Endothelial cell of umbilical vein (primary cell): ENCODE measurements at regions not wholly inside any gene's neighbourhood (a gene's known extent, or its start where the extent isn't known, plus 50 kb on each side); places are given as distances from the start of the nearest gene placed in this dataset.

ENCODE experiments used
- BruUV-seq: library from RNA; stranded (reverse); fragments of 400-500 nt; replicated peaks from 2 replicates; lab custom pipeline; 2021; lab: Mats Ljungman, UMichigan
- CTCF ChIA-PET: fragments of 300-600, 350-600 bp; sonication (Branson Sonifier 250); formaldehyde crosslinking; loops from one replicate; lab custom pipeline; 2021; ENCODE audit warnings: antibody characterized with exemption, inconsistent platforms; lab: Charles Lee
- POLR2A ChIA-PET: fragments of 300-600, 350-600 bp; sonication (Branson Sonifier 250); formaldehyde crosslinking; loops from one replicate; lab custom pipeline; 2021; ENCODE audit warnings: antibody characterized with exemption, inconsistent platforms; lab: Charles Lee
- DNase-seq: peaks from one replicate; pipeline ENCODE4 v3.0.0-alpha.2; 2011; ENCODE audit warnings: low read depth, low spot score
- FAIRE-seq: peaks from 2 replicates; lab custom pipeline; 2011; peaks lifted over from hg19 to GRCh38; lab: Jason Lieb, UNC
- H2AFZ ChIP-seq: 2 replicates; pipeline ENCODE4 v1.6.0; 2012; ENCODE audit warnings: low read depth, low read length, control low read depth, inconsistent platforms
- H3K27ac ChIP-seq: 2 replicates; pipeline ENCODE4 v1.5.1; 2011; ENCODE audit warnings: low read depth, mild to moderate bottlenecking, control low read depth, low read length, moderate library complexity; ENCODE audit not compliant: insufficient read depth
- H3K27me3 ChIP-seq, 2 experiments: 2 replicates each; pipeline versions ENCODE4 v1.6.0 to v1.6.1; 2011; ENCODE audit warnings: low read length in 2 of 2, mixed read lengths in 1 of 2; ENCODE audit not compliant: control insufficient read depth in 2 of 2, insufficient read depth in 2 of 2
- H3K36me3 ChIP-seq, 2 experiments: 2 replicates in 1 of 2; 3 replicates in 1 of 2; pipeline ENCODE4 v1.5.1; 2011; ENCODE audit warnings: low read length in 2 of 2, mild to moderate bottlenecking in 1 of 2, moderate library complexity in 1 of 2; ENCODE audit not compliant: control insufficient read depth in 2 of 2, insufficient read depth in 2 of 2; ENCODE audit errors: extremely low read depth in 1 of 2
- H3K4me1 ChIP-seq: 3 replicates; pipeline ENCODE4 v1.5.1; 2011; ENCODE audit warnings: mild to moderate bottlenecking, low read length; ENCODE audit not compliant: control insufficient read depth, insufficient read depth; ENCODE audit errors: extremely low read depth
- H3K4me2 ChIP-seq: 2 replicates; pipeline ENCODE4 v1.6.1; 2011; ENCODE audit warnings: low read length, control low read depth, mixed read lengths; ENCODE audit not compliant: insufficient read depth
- H3K4me3 ChIP-seq, 3 experiments: fragments of 200-600 bp in 1 of 3; sonication (generic), shearing (Covaris generic) in 1 of 3; replicated peaks in 1 of 3; 2 replicates each; pipeline ENCODE4 v1.5.1; 2011 to 2016; ENCODE audit warnings: control low read depth in 3 of 3, low read length in 3 of 3, mild to moderate bottlenecking in 2 of 3, inconsistent platforms in 1 of 3, low read depth in 1 of 3, moderate library complexity in 1 of 3; ENCODE audit not compliant: insufficient read depth in 1 of 3
- H3K79me2 ChIP-seq: 2 replicates; pipeline ENCODE4 v1.6.0; 2012; ENCODE audit warnings: low read length, inconsistent platforms; ENCODE audit not compliant: control insufficient read depth, insufficient read depth
- H3K9ac ChIP-seq: replicated peaks from 2 replicates; pipeline ENCODE3; 2011; ENCODE audit warnings: low read length, control low read depth; ENCODE audit not compliant: insufficient read depth; ENCODE audit errors: extremely low read depth
- H3K9me1 ChIP-seq: replicated peaks from 3 replicates; pipeline ENCODE4 v1.6.0; 2011; ENCODE audit warnings: mild to moderate bottlenecking, low read length; ENCODE audit not compliant: control insufficient read depth, insufficient read depth; ENCODE audit errors: extremely low read depth
- H3K9me3 ChIP-seq: replicated peaks from 2 replicates; pipeline ENCODE4 v1.5.1; 2012; ENCODE audit warnings: low read length, inconsistent platforms; ENCODE audit not compliant: control insufficient read depth, insufficient read depth
- H4K20me1 ChIP-seq: replicated peaks from 2 replicates; pipeline ENCODE3; 2011; ENCODE audit warnings: mild to moderate bottlenecking, low read length; ENCODE audit not compliant: control insufficient read depth, insufficient read depth; ENCODE audit errors: extremely low read depth
- EZH2 ChIP-seq: IDR thresholded peaks from 2 replicates; pipeline ENCODE4 v1.6.1; 2012; ENCODE audit warnings: borderline replicate concordance, low read depth, mild to moderate bottlenecking, moderate library complexity, low read length, inconsistent platforms; ENCODE audit not compliant: severe bottlenecking
- FOS ChIP-seq: IDR thresholded peaks from 2 replicates; pipeline ENCODE4 v1.6.1; 2011; ENCODE audit warnings: mild to moderate bottlenecking, low read length, moderate library complexity, borderline replicate concordance; ENCODE audit not compliant: insufficient read depth
- GATA2 ChIP-seq: IDR thresholded peaks from 2 replicates; pipeline ENCODE4 v1.7.0; 2011; ENCODE audit warnings: low read depth, mild to moderate bottlenecking, moderate library complexity, mixed read lengths, low read length; ENCODE audit not compliant: insufficient read length, insufficient read depth
- JUN ChIP-seq: IDR thresholded peaks from 2 replicates; pipeline ENCODE4 v1.6.1; 2011; ENCODE audit warnings: borderline replicate concordance, low read depth; ENCODE audit not compliant: insufficient read length, insufficient read depth
- MYC ChIP-seq: IDR thresholded peaks from one replicate; pipeline ENCODE4 v1.6.1; 2011; ENCODE audit warnings: mild to moderate bottlenecking, low read depth, low read length
- POLR2A ChIP-seq: IDR thresholded peaks from 2 replicates; pipeline ENCODE4 v1.6.1; 2012; ENCODE audit warnings: low read depth, mild to moderate bottlenecking, control low read depth, low read length
- POLR2AphosphoS5 ChIP-seq: IDR thresholded peaks from 2 replicates; pipeline ENCODE4 v1.6.1; 2012; ENCODE audit warnings: low read depth, mild to moderate bottlenecking, control low read depth, low read length, moderate library complexity; ENCODE audit not compliant: insufficient read depth
- dilution Hi-C: fragments of 300-500 bp; cut with MboI; formaldehyde crosslinking; loops from one replicate; pipeline ENCODE4 v1.15.0; 2019; ENCODE audit warnings: low sequenced_read_pairs; ENCODE audit not compliant: extremely low pct_ligation_motif_present
- intact Hi-C: fragments of 100-400 bp; cut with micrococcal nuclease; formaldehyde crosslinking; loops from one replicate; pipeline ENCODE4 v1.10.0; 2022
- TF ChIP-seq, protein P1 (sequence below), 2 donors: IDR thresholded peaks; 1 replicate in 1 of 2; 2 replicates in 1 of 2; pipeline ENCODE4 v1.5.1; 2011; ENCODE audit warnings: low read length in 2 of 2, mild to moderate bottlenecking in 2 of 2, moderate library complexity in 2 of 2, control low read depth in 1 of 2, inconsistent platforms in 1 of 2, low read depth in 1 of 2; ENCODE audit not compliant: insufficient read depth in 1 of 2; ENCODE audit errors: extremely low read depth in 1 of 2
- TF ChIP-seq, protein P2 (sequence below): IDR thresholded peaks from 2 replicates; pipeline ENCODE4 v1.6.1; 2011; ENCODE audit not compliant: insufficient read depth, insufficient read length

DNA sequence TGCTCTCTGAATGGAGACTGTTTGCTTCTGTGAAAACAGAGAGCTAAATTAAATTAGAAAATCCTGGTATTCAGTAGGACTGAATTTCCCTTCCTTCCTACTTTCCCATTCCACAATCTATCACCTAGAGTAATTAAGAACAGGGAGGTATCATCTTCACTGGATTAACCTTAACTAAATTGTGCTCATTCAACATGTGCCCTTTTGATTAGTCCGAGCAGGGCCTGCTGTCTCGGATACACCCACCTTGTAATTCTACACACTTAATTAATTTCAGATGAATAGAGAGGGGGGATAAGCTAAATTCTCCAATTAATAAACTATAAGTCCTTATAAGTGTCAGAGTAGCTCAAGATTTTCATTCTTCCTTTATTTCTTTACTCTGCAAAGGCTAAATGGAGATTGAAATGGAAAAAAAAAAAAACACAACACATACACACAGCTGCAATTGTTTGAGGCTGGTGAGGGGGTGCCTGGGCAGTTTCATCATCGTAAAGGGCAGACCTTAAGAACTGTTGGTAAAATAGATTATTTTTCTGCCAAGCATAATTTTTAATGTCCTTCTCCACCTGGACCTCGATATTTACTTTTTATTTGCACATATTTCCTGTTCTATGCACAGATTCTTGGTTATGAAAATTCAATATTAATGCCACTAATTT, 157.1 kb upstream of the SIX2 start:
- Histone ChIP-seq H3K27me3 (peaks cover 13 to 14% of the 10 kb centered on the region in 2 experiments), H3K36me3 (no peaks in the 10 kb centered on the region), H3K9me3 (no peaks in the 10 kb centered on the region), H3K9me1 (no peaks in the 10 kb centered on the region), H3K4me1 (peaks cover 9% of the 10 kb centered on the region), H4K20me1 (no peaks in the 10 kb centered on the region), H3K4me2 (no peak overlapping the region), H3K9ac (no peak overlapping the region), H2AFZ (no peak overlapping the region), H3K4me3 (no peak overlapping the region), H3K27ac (no peak overlapping the region), H3K79me2 (no peaks in the 10 kb centered on the region)
- DNase-seq: no peak
- FAIRE-seq: no peak
- no TSS peak for BruUV-seq
- POLR2A ChIA-PET: interaction anchor here (0.6 kb wide), 1 partner anchor 328 kb away, joined by 4 read pairs; no protein-coding TSS in a partner anchor
- dilution Hi-C loops (no loop called here), intact Hi-C loops (loop anchor here (5.0 kb wide), 4 partner anchors 34 to 186 kb away; no protein-coding TSS in a partner anchor)
- CTCF ChIA-PET: interaction anchor here (0.9 kb wide), 1 partner anchor 142 kb away, joined by 3 read pairs; no protein-coding TSS in a partner anchor
- TF ChIP-seq, protein P1, sequence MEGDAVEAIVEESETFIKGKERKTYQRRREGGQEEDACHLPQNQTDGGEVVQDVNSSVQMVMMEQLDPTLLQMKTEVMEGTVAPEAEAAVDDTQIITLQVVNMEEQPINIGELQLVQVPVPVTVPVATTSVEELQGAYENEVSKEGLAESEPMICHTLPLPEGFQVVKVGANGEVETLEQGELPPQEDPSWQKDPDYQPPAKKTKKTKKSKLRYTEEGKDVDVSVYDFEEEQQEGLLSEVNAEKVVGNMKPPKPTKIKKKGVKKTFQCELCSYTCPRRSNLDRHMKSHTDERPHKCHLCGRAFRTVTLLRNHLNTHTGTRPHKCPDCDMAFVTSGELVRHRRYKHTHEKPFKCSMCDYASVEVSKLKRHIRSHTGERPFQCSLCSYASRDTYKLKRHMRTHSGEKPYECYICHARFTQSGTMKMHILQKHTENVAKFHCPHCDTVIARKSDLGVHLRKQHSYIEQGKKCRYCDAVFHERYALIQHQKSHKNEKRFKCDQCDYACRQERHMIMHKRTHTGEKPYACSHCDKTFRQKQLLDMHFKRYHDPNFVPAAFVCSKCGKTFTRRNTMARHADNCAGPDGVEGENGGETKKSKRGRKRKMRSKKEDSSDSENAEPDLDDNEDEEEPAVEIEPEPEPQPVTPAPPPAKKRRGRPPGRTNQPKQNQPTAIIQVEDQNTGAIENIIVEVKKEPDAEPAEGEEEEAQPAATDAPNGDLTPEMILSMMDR (IDR thresholded peaks at IDR 0.05; ENCODE audit: extremely low read depth in 1 of 2, insufficient read depth in 1 of 2, low read depth in 1 of 2, low read length in 2 of 2): no peak
- TF ChIP-seq EZH2 (no peak), FOS (no peak), MYC (no peak), POLR2AphosphoS5 (no peak), JUN (no peak), POLR2A (no peak), GATA2 (no peak)
- TF ChIP-seq, protein P2, sequence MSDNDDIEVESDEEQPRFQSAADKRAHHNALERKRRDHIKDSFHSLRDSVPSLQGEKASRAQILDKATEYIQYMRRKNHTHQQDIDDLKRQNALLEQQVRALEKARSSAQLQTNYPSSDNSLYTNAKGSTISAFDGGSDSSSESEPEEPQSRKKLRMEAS: no peak
